UCSD-AML1 (cell line): ENCODE measurements at regions not wholly inside any gene's neighbourhood (a gene's known extent, or its start where the extent isn't known, plus 50 kb on each side); places are given as distances from the start of the nearest gene placed in this dataset.

Experiments used
- DNase-seq: peaks from one replicate; lab custom pipeline; 2025; ENCODE audit not compliant: unreplicated experiment; lab: John Stamatoyannopoulos, UW

DNA sequence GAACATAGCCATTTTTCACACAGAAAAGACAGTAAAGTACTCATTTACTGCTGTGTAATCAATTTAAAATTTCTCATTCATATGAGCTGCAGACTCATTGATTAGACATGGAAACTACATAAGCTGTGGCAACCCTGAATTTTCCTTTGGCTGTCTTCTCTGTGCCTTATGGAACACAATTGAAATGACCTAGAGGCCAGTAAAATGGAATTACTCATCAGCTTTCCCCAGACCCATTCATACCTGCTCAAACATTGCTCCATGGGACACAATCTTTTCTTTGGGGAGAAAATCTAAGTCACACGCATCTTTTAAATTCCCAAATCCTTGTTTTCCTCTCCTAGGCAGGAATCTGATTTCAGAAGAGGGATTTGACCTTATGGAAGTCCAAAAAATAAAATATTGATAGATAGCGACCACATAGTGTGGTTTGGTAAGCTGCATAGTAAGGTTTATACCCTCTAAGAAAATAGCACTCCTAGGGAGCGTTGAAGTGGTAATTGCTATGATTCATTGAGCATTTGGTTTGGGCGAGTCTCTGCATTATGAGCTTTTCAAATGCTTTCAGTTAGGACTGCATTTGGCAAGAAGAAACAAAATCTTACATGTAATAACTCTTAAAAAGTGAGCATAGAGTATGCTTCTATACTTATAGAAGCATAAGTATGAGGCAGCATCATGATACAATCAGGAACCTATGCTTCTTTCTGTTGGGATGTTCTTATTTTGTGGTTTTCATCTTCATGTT, 243.4 kb upstream of the GADL1 start:
- DNase-seq, result no peak

DNA sequence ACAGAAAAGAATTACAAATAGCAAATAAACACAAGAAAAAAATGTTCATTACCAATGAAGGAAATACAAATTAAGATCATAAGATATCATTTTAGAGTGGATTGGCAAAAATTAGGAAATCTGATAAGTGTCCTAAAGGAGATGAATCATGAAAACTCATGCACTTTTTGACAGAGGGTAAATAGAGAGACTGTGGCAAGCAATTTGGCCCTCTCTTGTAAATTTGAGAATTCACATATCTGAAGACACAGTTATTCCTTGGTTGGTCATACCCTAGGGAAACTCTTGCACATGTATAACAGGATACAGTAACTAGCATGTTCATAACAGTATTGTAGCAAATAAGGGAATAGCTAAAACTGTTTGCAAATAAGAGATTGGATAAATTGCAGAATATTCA, 246.0 kb upstream of the GADL1 start:
- DNase-seq, result no peak

DNA sequence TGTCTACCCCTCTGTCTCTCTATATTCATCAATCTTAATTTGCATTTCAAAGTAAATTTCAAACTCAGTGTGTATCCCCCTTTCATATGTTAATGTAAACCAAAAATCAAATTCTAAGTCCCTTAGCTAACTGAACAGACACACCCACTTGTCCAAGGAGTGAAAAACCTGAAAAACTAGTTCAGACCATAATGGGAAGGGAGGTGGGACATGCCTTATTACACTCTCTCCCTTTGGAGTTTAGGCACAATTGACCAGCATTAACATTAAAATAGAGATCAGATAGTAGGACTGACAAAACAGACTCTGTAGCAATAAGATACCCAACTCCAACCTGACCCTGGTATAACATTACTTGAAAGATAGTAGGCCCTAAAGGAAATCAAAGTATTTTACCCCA, 247.7 kb upstream of the GADL1 start:
- no peak for DNase-seq

DNA sequence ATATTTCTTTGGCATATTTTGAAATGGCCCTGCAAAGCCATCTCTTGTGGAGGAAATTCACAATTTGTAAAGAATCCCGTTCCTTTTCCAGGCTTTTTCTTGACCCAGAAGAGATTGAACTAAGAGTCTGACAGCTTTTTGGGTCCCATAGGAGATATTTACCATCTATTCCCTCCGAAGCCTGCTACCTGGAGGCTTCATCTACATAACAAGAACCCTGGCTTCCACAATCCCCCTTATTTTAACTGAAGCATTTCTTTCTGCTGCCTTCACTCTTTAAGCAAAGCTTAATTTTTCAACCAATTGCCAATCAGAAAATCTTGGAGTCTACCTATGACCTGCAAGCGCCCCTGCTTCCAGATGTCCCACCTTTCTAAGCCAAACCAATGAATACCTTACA, 248.1 kb upstream of the GADL1 start:
- DNase-seq, result no peak

DNA sequence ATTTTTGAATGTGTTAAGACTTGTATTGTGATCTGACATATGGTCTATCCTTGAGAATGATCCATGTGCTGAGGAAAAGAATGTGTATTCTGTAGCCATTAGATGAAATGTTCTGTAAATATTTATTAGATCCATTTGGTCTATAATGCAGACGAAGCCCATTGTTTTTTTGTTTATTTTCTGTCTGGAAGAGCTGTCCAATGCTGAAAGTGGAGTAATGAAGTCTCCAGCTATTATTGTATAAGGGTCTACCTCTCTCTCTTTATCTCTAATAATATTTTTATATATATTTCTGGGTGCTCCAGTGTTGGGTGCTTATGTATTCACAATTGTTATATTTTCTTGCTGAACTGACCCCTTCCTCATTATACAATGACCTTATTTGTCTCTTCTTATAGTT, 250.6 kb upstream of the GADL1 start:
- DNase-seq, result no peak

DNA sequence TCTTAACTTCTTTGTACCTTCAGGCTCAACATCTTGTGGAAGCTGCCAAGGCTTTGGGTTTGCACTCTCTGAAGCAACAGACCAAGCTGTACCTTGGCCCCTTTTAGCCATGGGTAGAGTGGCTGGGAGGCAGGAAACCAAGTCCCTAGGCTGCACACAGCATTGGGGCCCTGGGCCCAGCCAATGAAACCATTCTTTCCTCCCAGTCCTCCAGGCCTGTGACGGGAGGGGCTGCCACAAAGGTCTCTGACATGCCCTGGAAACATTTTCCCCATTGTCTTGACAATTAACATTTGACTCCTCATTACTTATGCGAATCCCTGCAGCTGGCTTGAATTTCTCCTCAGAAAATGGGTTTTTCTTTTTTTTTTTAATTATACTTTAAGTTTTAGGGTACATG, 253.1 kb upstream of the GADL1 start:
- no peak for DNase-seq

DNA sequence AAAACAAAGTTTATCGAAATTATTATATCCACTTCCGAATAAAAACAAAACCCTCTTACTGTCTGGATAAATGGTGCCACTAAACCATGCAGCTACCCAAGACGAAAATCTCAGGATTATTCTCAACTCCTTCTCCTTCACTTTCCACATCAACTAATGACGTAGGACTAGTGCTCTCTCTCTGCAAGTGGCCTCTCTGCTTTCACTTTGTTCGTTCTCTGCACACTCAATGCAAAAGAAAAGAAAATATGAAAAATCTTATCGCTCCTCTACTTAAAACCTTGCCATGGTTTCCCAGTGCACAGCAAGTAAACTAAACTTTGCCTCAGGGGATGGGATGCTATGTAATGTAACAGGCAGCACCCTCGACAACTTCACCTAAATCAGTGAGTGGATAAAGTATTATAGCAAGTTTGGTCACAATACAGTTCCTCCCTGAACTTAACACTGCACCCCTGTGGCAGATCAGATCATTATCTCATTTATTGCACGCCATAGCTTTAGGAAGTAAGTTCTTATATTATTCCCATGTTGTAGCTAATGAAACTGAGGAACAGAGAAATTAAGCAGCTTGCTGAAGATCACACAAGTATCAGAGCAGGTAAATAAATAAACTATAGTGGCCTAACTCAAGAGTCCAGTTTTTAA, 262.7 kb upstream of the GADL1 start:
- no peak for DNase-seq

DNA sequence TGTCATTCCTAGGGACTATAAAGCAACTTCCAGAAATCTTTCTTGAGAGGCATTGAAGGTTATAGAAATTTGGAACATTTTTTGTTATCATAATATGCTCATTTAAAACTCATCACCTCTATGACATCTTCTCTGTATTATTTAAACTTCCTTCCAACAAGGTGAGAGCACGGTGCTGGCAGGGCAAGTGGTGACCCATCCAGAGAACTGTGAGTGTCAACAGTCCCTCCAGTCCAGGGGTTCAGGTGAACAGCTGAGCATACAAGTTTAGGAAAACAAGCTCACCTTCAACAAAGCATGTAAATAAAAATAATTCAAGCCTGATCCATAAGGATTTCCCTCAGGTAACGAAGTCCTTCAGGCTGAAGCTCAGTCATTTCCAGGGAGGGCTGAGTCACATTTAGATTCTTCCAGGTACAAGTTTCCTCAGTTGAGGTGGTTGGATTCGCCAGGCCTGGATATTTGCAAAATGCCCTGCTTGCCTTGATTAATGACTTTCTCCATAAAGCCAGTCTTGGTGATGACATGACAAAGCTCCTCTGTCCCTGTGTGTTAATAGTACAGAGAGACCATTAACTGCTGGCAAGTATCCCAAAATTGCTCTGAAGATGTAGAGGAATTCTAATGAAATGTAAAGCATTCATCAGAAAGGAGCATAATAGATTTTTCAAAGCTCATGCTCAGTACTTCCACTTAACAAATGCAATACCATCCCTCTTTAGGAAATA, 263.6 kb upstream of the GADL1 start:
- DNase-seq, result no peak

DNA sequence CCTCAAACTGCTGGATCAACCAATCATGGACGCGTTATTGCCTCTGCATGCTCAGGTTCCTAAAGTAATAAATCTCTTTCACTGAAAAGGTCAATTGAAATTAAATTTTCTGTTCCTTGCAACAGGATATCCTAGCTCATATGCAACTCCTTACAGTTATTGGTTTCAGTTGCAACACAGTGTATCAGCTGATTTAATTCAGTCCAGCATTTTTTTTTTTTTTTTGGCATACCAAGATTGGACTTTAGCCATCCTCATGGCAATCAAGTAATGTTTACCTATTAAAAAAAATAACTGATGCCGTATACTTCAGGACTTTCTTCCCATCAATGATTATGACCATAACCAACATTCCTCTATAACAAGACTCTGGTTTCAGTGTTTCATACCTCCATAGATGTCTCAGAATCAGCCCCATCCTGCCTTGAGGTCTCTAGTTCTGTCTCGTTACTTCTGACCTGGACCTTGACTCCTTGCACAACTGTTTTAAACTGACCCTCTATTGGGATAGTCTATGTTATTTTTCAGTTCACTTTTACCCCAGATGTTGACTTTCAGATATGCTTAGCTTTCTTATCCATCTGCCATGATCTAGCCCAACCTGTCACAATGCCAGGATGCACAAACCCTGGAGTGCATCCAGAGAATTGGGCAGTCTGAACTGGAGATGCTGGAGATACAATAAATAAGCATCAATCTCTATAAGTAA, 265.0 kb upstream of the GADL1 start:
- no peak for DNase-seq

DNA sequence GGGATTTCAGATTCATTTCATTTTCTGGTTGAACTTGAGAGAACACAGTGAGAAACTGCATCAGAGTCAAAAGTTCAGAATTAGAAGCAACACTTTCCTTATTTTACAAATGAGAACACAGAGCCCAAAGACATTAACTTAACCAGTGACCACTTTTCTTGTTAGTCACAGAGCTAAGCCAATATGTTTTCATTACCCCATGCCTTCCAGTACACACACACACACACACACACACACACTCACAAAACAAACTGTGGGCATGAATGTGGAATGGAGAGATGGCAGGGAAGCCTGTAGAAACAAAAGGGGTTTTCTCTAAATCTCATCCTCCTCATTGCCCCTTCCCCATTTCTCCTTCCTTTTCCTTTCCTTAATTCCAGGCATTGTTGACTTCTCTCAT, 267.4 kb upstream of the GADL1 start:
- no peak for DNase-seq

DNA sequence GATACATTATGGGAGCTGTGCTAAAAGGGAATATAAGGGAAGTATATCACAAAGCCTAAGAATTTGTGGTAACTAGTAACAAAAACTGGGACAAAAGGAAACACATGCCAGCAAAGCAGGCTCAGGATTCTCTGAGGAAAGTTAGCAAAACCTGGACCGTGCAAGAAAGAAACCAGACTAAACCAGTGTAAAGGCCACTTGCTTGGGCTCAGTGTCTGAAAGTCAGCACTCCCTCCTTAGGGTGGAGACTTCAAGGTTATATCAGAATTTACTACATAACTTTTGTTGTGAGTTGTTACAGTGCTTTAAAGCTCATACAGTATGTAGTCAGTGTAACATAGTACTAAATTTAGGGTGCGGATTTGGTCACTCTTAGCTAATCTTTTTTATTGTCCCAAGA, 269.9 kb upstream of the GADL1 start:
- DNase-seq, result no peak

DNA sequence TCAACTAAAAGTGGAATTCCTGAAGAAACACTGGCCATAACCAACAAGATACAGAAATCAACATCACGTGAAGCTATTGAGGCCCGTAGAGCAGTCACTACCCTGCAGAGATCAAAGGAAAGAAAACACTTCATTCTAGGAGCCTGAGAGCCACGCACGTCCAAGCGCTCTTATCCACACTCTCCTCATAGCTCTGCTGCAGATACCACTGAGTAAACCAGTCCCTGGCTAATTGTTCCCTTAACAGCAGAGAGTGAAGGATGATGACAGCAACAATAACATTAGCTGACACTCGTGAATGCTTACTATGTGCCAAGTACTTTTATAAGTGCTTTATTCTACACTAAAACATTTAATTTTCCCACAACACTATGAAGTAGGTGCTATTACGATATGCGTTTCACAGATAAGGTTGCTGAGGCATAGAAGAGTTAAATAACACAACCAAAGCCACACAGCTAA, 271.0 kb upstream of the GADL1 start:
- no peak for DNase-seq

DNA sequence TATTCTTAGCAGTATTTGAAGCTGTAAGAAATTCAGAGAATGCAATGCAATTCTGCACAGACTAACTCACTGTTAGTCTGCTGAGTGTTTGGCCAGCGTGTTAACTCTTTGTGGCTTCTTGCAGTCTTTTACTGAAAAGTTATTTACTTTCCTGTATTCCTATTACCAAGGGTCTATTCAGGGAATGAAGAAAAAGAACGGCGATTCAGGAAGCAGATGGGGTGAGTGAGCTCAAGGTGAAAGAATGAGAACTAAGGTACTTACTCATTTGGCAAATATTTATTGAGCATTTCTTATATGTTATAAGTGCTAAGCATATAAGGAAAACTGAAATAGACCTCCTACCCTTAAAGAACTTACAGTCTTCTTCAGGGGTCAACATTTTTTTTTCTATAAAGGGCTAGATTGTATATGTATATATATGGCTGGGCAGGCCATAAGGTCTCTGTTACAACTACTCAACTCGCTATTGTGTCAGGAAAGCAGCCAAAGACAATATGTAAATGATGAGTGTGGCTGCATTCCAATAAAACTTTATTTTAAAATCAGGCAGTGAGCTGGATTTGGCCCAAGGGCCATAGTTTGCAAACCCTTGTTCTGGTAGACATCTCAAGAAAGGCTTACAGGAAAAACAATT, 271.9 kb upstream of the GADL1 start:
- DNase-seq, result no peak

DNA sequence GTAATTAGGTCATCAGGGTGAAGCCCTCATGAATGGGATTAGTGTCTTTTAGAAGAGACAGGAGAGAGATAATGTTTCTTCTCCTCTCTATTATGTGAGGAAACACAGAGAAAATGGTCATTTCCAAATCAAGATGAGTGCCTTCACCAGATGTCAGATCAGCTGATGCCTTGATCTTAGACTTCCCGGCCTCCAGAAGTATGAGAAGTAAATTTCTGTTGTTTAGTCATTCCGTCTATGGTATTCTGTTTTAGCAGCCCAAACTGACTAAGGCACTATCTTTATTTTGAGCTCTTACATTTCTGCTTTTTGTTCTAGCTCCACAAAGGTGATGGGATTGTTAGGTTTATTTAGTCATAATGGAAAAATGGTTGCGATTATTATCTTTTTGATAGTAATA, 273.2 kb upstream of the GADL1 start:
- no peak for DNase-seq

DNA sequence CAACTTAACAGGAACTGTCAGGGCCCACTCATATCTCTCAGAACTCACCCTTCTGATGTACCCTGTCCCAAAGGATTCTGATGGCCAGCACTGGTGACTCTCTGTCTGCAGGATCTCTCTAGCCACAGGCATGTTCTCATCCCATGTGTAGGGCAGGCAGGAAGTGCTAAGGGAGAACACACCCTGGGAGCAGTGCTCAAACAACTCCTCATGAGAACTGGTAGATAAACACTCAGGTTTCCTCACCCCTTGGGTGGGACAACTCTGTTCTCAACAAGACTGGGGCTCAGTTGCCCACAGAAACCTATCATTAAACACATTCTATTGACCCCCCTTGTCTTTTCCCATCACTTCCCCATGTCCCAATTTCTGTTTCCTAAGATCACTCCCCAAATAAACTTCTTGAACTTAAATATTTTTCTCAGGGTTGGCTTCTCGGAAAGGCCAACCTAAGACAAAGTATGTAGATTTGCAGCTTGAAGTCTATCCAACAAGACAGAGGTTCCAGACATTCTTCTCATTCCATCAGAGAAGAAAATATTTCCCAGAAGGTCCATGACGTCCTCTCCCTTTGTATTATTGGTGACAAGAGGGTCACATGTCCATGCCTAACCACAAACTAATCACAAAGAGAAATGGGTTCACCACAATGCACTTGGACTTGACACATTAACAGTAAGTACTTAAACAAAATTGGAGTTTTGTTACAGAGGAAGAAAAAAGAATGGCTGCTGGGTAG, 276.6 kb upstream of the GADL1 start:
- no peak for DNase-seq

DNA sequence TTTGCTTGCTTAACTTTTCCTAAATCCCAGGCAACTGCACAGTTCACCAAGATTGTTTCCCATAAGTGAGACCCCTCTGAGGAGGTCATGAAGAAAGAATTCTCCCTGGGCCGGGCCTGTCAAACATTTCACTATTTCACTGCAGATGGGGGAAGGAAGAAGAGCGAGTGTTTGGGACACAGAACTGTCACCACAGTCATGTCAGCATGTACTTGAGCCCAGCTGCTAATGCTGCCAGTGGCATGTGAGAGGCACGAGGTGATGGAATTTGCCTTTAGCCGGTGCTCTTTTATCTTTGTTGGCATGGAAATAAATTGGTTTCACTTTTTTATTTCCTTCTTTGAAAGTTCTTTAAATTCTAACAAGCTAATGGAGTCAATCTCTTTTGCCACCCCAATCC, 277.9 kb upstream of the GADL1 start:
- DNase-seq, result no peak

DNA sequence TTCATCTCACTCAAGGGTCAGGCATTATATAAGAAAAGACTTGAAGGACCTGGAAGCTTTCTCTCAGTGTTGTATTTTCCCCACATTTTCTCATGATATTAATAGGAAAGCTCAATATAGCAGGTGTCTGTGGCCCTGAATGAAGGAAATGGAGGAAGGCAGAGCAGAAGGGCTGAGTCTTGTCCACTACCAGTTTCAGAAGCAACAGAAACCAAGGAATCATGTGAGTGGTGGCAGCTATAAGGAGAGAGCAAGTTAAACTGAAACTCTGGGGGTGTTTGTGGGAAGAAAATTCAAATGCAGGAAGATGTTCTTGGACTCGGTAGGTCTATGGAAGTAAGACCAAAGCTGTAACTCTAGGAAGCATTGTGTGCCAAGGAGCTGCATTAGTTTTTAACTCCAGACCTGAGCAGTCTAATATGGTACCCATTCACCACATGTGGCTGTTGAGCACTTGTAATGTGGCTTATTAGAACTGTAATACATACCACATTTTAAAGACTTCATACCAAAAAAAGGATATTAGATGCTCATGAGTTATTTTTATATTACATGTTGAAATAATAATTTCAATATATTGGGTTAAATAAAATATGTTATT, 278.8 kb upstream of the GADL1 start:
- DNase-seq, result no peak

DNA sequence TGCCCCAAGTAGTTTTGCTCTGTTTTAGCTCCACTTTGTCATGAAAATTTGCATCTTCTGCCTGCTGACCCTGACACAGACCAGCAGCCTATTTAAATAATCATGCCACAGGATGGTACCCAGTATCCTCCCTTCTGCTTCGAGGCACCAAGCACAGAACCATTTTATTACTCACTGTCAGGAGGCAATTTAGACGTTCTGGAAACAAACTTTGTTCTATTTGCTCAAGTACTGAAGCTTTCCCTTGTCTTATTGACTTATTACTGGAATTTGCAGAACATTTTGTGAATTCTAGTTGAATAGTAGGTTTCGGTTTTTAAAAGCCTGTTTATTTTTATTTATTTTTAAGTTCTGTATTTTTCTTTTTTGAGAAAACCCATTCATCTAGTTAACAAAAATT, 279.6 kb upstream of the GADL1 start:
- DNase-seq, result no peak

DNA sequence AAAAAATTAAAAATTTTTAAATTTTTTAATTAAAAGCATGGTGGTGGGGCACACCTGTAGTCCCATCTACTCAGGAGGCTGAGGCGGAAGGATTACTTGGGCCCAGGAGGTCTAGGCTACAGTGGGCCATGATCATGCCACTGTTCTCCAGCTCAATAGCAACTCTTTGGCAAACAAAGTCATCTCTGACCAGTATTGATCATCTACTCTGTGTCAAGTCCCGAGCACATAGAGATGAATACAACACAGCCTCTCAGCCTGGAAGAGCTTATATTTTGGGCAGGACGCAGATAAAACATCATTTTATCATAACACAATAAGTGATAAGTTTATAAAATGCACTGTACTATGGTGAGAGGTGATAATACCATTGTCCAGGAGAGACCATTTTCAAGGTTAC, 281.6 kb upstream of the GADL1 start:
- no peak for DNase-seq

DNA sequence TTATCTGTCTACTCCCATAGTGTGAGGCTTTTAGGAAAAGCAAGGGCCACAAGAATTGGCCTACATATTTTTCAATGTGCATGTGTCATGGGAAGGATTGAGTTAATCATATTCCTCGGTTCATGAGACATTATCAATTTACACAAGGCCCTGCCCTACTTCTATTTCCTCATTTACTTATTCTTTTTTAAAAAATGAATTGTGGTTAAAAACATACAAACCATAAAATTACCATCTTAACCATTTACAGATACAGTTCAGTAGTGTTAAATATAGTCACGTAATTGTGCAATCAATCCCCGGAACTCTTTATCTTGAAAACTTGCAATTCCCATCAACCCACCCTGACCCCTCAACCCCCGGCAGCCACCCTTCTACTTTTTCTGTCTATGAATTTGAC, 284.0 kb upstream of the GADL1 start:
- no peak for DNase-seq
